ENCODE measurements at regions not wholly inside any gene's neighbourhood (a gene's known extent, or its start where the extent isn't known, plus 50 kb on each side); places are given as distances from the start of the nearest gene placed in this dataset.

DNA sequence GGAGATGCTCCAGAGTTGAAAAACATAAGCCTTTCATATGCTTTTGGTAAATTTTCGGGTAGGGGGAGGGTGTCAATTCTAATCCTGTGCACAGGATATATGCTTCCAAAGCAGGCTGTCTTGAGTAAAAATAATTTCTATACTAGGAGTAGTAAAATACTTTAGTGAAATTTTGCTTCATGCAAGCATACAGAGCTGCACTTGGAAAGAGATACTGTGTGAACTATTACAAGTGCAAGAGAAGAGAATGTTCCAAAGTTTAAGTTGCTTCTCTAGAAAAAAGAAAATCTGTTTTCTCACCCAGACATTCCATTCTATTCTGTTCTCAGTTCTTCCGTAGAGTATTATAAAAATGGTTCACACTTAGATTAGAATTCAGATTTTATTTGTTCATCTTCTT, 324.6 kb upstream of the AADAT start:
- intact Hi-C loops (cut with DNase I; ENCODE audit: low total_unique reads) = no loop called here
- Histone ChIP-seq H3K36me3 (no peaks in the 10 kb centered on the region), H3K9me3 (no peaks in the 10 kb centered on the region), H3K4me1 (no peaks in the 10 kb centered on the region), H3K27me3 (no peaks in the 10 kb centered on the region), H3K27ac (no peak overlapping the region), H3K4me3 (no peak overlapping the region)
- no peak for DNase-seq (ENCODE audit: low spot score in 2 of 2)
- TF ChIP-seq POLR2AphosphoS5 (IDR thresholded peaks at IDR 0.05) = no peak
- no peak for TF ChIP-seq POLR2A (IDR thresholded peaks at IDR 0.05)
- TF ChIP-seq, protein P1, sequence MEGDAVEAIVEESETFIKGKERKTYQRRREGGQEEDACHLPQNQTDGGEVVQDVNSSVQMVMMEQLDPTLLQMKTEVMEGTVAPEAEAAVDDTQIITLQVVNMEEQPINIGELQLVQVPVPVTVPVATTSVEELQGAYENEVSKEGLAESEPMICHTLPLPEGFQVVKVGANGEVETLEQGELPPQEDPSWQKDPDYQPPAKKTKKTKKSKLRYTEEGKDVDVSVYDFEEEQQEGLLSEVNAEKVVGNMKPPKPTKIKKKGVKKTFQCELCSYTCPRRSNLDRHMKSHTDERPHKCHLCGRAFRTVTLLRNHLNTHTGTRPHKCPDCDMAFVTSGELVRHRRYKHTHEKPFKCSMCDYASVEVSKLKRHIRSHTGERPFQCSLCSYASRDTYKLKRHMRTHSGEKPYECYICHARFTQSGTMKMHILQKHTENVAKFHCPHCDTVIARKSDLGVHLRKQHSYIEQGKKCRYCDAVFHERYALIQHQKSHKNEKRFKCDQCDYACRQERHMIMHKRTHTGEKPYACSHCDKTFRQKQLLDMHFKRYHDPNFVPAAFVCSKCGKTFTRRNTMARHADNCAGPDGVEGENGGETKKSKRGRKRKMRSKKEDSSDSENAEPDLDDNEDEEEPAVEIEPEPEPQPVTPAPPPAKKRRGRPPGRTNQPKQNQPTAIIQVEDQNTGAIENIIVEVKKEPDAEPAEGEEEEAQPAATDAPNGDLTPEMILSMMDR (IDR thresholded peaks at IDR 0.05) = no peak

- intact Hi-C loops (cut with DNase I; ENCODE audit: low total_unique reads) = no loop called here
- Histone ChIP-seq H3K27me3 (no peaks in the 10 kb centered on the region), H3K9me3 (no peaks in the 10 kb centered on the region), H3K36me3 (no peaks in the 10 kb centered on the region), H3K4me1 (no peaks in the 10 kb centered on the region), H3K27ac (no peak overlapping the region), H3K4me3 (no peak overlapping the region)
- DNase-seq (ENCODE audit: low spot score in 2 of 2) = no peak
- TF ChIP-seq, protein P1 (IDR thresholded peaks at IDR 0.05) = no peak
- TF ChIP-seq POLR2A (IDR thresholded peaks at IDR 0.05) = no peak
- no peak for TF ChIP-seq POLR2AphosphoS5 (IDR thresholded peaks at IDR 0.05)
Measured at GRCh38 chr4:170413951-170414350, 324.2 kb upstream of the AADAT start.

DNA sequence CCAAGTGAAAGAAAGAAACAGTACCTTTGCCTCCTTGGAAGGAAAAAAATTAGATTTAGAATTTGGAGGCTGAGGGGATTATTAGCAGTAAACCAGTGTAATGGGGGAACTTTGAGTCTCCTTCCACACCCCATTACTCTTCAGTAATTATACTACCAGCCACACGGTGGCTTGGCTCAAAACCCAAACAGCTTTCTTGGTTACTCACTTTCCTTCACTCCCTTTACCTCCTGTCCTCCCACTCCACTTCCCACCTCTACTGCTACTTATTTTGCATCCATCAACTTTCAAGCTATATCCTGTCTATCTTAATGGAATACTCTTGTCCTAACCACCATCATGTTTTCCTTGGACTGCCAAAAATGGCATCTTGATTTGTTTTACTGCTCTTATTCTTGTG, 310.6 kb upstream of the AADAT start:
- peaks cover 0 to 3% of the 10 kb centered on the region in 2 donors for H3K27me3 ChIP-seq
- TF ChIP-seq POLR2AphosphoS5 (IDR thresholded peaks at IDR 0.05) = no peak
- TF ChIP-seq POLR2A (IDR thresholded peaks at IDR 0.05) = no peak
- TF ChIP-seq, protein P1 (IDR thresholded peaks at IDR 0.05) = no peak
- no peaks in the 10 kb centered on the region for H3K36me3 ChIP-seq
- no peak overlapping the region for H3K4me3 ChIP-seq
- H3K27ac ChIP-seq = no peak overlapping the region
- no peaks in the 10 kb centered on the region for H3K9me3 ChIP-seq
- intact Hi-C loops (cut with DNase I; ENCODE audit: low total_unique reads) = no loop called here
- no peak for DNase-seq (ENCODE audit: low spot score in 2 of 2)
- H3K4me1 ChIP-seq = no peaks in the 10 kb centered on the region

- intact Hi-C loops (cut with DNase I; ENCODE audit: low total_unique reads) = no loop called here
- Histone ChIP-seq H3K4me1 (no peaks in the 10 kb centered on the region), H3K9me3 (no peaks in the 10 kb centered on the region), H3K36me3 (no peaks in the 10 kb centered on the region), H3K4me3 (no peak overlapping the region), H3K27me3 (peaks cover 0 to 3% of the 10 kb centered on the region in 2 donors), H3K27ac (no peak overlapping the region)
- TF ChIP-seq, protein P1 (IDR thresholded peaks at IDR 0.05) = no peak
- TF ChIP-seq POLR2AphosphoS5 (IDR thresholded peaks at IDR 0.05) = no peak
- TF ChIP-seq POLR2A (IDR thresholded peaks at IDR 0.05) = no peak
- no peak for DNase-seq (ENCODE audit: low spot score in 2 of 2)
Measured at GRCh38 chr4:170399581-170400293, 310.0 kb upstream of the AADAT start.

DNA sequence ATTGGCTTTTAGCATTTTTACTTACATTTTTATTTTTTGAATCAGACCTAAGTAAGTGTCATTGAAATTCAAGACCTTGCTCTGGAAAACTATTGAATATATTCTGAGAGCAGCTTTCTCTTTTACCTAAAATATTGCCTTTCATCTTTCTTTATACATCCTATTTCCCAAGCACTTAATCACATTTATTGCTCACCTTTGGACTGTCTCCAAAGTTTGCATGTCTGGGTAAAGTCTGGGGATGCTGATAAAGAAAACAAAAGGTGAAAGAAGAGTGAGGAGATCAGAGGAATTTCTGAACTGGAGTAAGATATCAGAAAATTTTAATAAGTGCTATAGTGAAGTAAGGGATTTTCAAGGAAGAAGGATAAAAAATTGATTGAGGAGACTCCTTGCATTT, 308.5 kb upstream of the AADAT start:
- Histone ChIP-seq H3K4me3 (no peak overlapping the region), H3K4me1 (no peaks in the 10 kb centered on the region), H3K27ac (no peak overlapping the region), H3K36me3 (no peaks in the 10 kb centered on the region), H3K27me3 (peaks cover 0 to 3% of the 10 kb centered on the region in 2 donors), H3K9me3 (no peaks in the 10 kb centered on the region)
- DNase-seq (ENCODE audit: low spot score in 2 of 2) = no peak
- TF ChIP-seq POLR2AphosphoS5 (IDR thresholded peaks at IDR 0.05) (no peak), POLR2A (IDR thresholded peaks at IDR 0.05) (no peak)
- TF ChIP-seq, protein P1 (IDR thresholded peaks at IDR 0.05) = no peak
- intact Hi-C loops (cut with DNase I; ENCODE audit: low total_unique reads) = no loop called here

All from breast epithelium (tissue), 4 donors.